Hepatocyte (in vitro differentiated cells): ENCODE measurements at regions not wholly inside any gene's neighbourhood (a gene's known extent, or its start where the extent isn't known, plus 50 kb on each side); places are given as distances from the start of the nearest gene placed in this dataset.

Source experiments
- DNase-seq: peaks from one replicate; pipeline ENCODE4 v3.0.0-alpha.2; 2016; ENCODE audit warnings: low spot score
- H2AFZ ChIP-seq: fragments of 200-600 bp; sonication (generic); 2 replicates; pipeline ENCODE4 v1.6.0; 2016; ENCODE audit warnings: antibody characterized with exemption, mild to moderate bottlenecking
- H3K27ac ChIP-seq: fragments of 200-600 bp; sonication (generic); 2 replicates; pipeline ENCODE4 v1.5.1; 2016; ENCODE audit warnings: mild to moderate bottlenecking
- H3K27me3 ChIP-seq: fragments of 200-600 bp; sonication (generic); 2 replicates; pipeline ENCODE4 v1.6.1; 2016
- H3K36me3 ChIP-seq: fragments of 200-600 bp; sonication (generic); replicated peaks from 2 replicates; pipeline ENCODE4 v1.5.1; 2016; ENCODE audit warnings: low read depth; ENCODE audit not compliant: insufficient read depth
- H3K4me1 ChIP-seq: fragments of 200-600 bp; sonication (generic); 2 replicates; pipeline ENCODE4 v1.5.1; 2016; ENCODE audit warnings: mild to moderate bottlenecking, moderate library complexity; ENCODE audit not compliant: insufficient read depth
- H3K4me2 ChIP-seq: fragments of 200-600 bp; sonication (generic); 2 replicates; pipeline ENCODE4 v1.6.0; 2016
- H3K4me3 ChIP-seq: fragments of 200-600 bp; sonication (generic); 2 replicates; pipeline ENCODE4 v1.5.1; 2016; ENCODE audit warnings: mild to moderate bottlenecking
- H3K79me2 ChIP-seq: fragments of 200-600 bp; sonication (generic); 2 replicates; pipeline ENCODE4 v1.6.0; 2017; ENCODE audit warnings: mild to moderate bottlenecking
- H3K9me2 ChIP-seq: fragments of 200-600 bp; sonication (generic); replicated peaks from 2 replicates; pipeline ENCODE4 v1.6.0; 2017; ENCODE audit warnings: mild to moderate bottlenecking; ENCODE audit not compliant: insufficient read depth
- H3K9me3 ChIP-seq: fragments of 200-600 bp; sonication (generic); 2 replicates; pipeline ENCODE4 v1.5.1; 2016; ENCODE audit warnings: low read depth, mild to moderate bottlenecking
- H4K20me1 ChIP-seq: fragments of 200-600 bp; sonication (generic); 2 replicates; pipeline ENCODE4 v1.6.0; 2016; ENCODE audit warnings: mild to moderate bottlenecking; ENCODE audit not compliant: insufficient read depth, poor library complexity, severe bottlenecking
- CTCF ChIP-seq: fragments of 200-600 bp; sonication (generic); IDR thresholded peaks from 2 replicates; pipeline ENCODE4 v1.5.1; 2016; ENCODE audit warnings: antibody characterized with exemption, mild to moderate bottlenecking; ENCODE audit not compliant: poor library complexity
- EZH2 ChIP-seq: fragments of 200-600 bp; sonication (generic); IDR thresholded peaks from 2 replicates; pipeline ENCODE4 v1.6.1; 2016; ENCODE audit warnings: antibody characterized with exemption, mild to moderate bottlenecking, borderline replicate concordance
- EZH2phosphoT487 ChIP-seq: fragments of 200-600 bp; sonication (generic); IDR thresholded peaks from one replicate; pipeline ENCODE4 v1.6.1; 2018; ENCODE audit warnings: antibody characterized with exemption, mild to moderate bottlenecking, low read depth, moderate library complexity; ENCODE audit not compliant: unreplicated experiment, severe bottlenecking
- WGBS: methylation state at CpG from one replicate; pipeline ENCODE4 v1.1.6; 2016; ENCODE audit warnings: low lambda C conversion rate; ENCODE audit errors: missing lambda C conversion rate; 5-methylcytosine and 5-hydroxymethylcytosine counted together

- Histone ChIP-seq H3K4me3 (no peak overlapping the region), H3K27ac (no peak overlapping the region), H3K79me2 (no peaks in the 10 kb centered on the region), H4K20me1 (no peaks in the 10 kb centered on the region), H2AFZ (no peak overlapping the region), H3K4me1 (no peaks in the 10 kb centered on the region), H3K27me3 (no peaks in the 10 kb centered on the region), H3K9me3 (no peaks in the 10 kb centered on the region), H3K36me3 (no peaks in the 10 kb centered on the region), H3K9me2 (no peaks in the 10 kb centered on the region), H3K4me2 (no peak overlapping the region)
- WGBS: 82% methylated on average over 2 of the region's 2 CpGs
- DNase-seq: no peak
- no peak for TF ChIP-seq EZH2
- no peak for TF ChIP-seq CTCF
- no peak for TF ChIP-seq EZH2phosphoT487
Observed at GRCh38 chr2:171608168-171608567, 79.1 kb upstream of the DYNC1I2 start.

- no peaks in the 10 kb centered on the region for H3K27me3 ChIP-seq
- H3K4me2 ChIP-seq: no peak overlapping the region
- no peak overlapping the region for H2AFZ ChIP-seq
- WGBS: 94% methylated on average over 6 of the region's 6 CpGs
- no peak for DNase-seq
- no peaks in the 10 kb centered on the region for H3K4me1 ChIP-seq
- no peaks in the 10 kb centered on the region for H3K9me2 ChIP-seq
- H3K27ac ChIP-seq: no peak overlapping the region
- no peaks in the 10 kb centered on the region for H3K9me3 ChIP-seq
- no peaks in the 10 kb centered on the region for H3K79me2 ChIP-seq
- H3K36me3 ChIP-seq: no peaks in the 10 kb centered on the region
- TF ChIP-seq EZH2 (no peak), CTCF (no peak), EZH2phosphoT487 (no peak)
- no peaks in the 10 kb centered on the region for H4K20me1 ChIP-seq
- H3K4me3 ChIP-seq: no peak overlapping the region
Observed at GRCh38 chr2:171610824-171611223, 76.4 kb upstream of the DYNC1I2 start.

GRCh38 chr2:171615069-171615468, 72.2 kb upstream of the DYNC1I2 start:
- no peak overlapping the region for H3K4me3 ChIP-seq

More at GRCh38 chr2:171615069-171615468, 72.2 kb upstream of the DYNC1I2 start:
- Histone ChIP-seq H3K79me2 (no peaks in the 10 kb centered on the region), H3K36me3 (no peaks in the 10 kb centered on the region), H3K27ac (no peak overlapping the region), H3K27me3 (no peaks in the 10 kb centered on the region), H3K9me2 (no peaks in the 10 kb centered on the region), H3K9me3 (no peaks in the 10 kb centered on the region), H2AFZ (no peak overlapping the region), H4K20me1 (no peaks in the 10 kb centered on the region), H3K4me1 (no peaks in the 10 kb centered on the region), H3K4me2 (no peak overlapping the region)
- WGBS: 83% methylated on average over 1 of the region's 1 CpG
- no peak for TF ChIP-seq EZH2phosphoT487
- no peak for TF ChIP-seq EZH2
- no peak for TF ChIP-seq CTCF
- no peak for DNase-seq
